ENCODE measurements at regions not wholly inside any gene's neighbourhood (a gene's known extent, or its start where the extent isn't known, plus 50 kb on each side); places are given as distances from the start of the nearest gene placed in this dataset.

- no peak for DNase-seq
Observed at GRCh38 chr2:120867290-120868241, 131.9 kb downstream of the GLI2 start.

GRCh38 chr2:120868366-120868765 is 132.7 kb downstream of the GLI2 start:
- no peak for DNase-seq

GRCh38 chr2:120869036-120869729 is 133.5 kb downstream of the GLI2 start:
- DNase-seq: no peak

DNA sequence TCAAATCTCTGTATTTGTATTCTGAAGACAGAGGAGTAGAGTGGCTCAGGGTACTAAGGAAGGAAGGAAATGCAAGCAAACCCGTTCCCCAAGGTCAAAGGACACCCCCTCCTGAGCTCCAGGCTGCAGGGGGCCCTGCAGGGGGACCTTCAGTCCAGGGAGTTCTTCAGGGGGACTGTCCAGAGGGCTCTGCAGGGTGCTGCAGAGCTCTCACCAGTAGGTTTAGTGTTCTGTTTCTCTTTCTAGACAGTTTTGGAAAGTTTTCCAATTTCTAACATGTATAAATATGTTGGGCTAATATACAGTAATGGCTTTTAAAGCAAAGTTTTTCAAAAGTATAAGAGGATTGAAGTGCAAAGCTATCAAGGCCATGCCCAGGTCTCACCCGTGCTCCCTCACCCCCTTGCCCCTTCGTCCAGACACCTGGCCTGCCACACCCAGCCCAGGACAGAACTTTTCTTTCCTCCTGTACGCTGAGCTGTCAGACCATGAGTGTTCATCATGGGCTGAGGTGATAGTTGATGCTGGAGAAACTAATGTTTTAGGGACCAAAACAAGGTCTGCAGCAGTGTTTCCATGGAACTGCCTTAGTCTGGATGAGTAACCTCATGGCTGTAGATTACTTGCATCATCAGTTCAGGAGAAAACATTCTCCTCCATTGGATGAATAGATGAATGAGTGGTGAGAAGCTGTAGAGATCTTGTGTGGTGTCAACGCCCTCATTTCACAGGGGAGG is 134.2 kb downstream of the GLI2 start:
- DNase-seq: no peak

- DNase-seq: no peak
Observed at GRCh38 chr2:120870467-120870788, 134.8 kb downstream of the GLI2 start.

GRCh38 chr2:120871016-120871635 is 135.5 kb downstream of the GLI2 start:
- DNase-seq: no peak

- no peak for DNase-seq
Observed at GRCh38 chr2:120871881-120872620, 136.4 kb downstream of the GLI2 start.

DNA sequence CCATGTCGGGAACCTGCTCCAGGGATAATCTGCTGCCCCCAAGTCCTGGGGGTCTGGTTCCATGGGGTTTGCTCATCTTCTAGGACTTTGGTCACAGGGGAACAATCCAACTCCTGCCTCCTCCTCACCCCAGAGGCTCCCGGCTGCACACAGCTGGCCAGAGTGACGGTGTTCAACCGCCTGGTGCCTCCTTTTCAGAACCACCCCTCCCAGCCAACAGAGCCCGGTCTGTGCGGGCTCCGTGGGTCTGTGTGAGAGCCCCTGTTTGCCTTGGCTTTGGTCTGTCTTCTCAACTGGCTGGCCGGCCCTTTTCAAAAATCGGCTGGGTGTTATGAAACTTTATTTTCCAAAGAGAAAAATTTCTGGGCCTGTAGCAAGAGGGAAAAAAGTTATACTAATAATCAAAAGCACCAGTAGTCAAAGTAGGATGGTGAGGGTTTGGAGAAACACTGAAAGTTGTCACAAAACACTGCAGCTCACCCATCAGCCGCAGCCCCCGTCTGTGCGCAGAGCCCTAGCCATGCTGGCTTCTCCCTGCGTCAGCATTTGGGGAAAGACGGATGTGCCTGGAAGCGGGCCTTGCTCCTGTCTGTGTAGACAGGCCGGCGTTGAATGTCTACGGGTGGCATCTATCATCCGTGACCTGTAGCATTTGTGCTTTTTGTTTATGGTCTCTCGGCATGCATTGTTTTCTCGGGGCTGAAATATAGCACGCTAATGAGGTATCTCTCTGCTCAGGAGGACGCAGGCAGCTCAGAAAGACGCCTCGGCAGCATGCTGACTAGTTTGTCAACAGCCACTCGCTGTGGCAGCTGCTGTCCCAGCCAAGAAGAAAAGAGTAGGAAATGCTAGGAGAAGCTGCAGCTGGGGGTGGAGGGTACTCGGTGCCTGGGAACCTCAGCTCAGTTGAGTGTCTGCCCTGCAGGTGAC is 138.6 kb downstream of the GLI2 start:
- no peak for DNase-seq

GRCh38 chr2:120874888-120875275 is 139.2 kb downstream of the GLI2 start:
- no peak for DNase-seq

DNA sequence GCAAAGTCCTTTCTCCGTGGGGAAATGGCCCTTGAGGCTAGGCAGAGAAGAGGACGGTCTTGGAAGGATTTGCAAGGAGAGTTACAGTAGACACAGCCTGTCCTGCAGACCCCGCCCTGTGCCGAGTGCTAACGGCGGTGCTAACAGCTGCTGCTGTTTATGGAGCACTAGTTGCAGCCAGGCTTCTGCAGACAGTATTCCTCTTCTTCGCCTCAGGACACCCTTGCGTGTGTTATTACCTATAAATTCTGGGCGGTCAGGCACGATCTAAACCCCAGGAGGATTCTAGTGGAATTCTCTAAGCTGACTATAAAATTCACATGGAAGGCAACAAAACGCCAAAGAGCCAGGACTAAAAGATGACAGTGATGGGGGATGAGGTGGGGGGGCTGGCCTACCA is 139.8 kb downstream of the GLI2 start:
- DNase-seq: no peak

DNA sequence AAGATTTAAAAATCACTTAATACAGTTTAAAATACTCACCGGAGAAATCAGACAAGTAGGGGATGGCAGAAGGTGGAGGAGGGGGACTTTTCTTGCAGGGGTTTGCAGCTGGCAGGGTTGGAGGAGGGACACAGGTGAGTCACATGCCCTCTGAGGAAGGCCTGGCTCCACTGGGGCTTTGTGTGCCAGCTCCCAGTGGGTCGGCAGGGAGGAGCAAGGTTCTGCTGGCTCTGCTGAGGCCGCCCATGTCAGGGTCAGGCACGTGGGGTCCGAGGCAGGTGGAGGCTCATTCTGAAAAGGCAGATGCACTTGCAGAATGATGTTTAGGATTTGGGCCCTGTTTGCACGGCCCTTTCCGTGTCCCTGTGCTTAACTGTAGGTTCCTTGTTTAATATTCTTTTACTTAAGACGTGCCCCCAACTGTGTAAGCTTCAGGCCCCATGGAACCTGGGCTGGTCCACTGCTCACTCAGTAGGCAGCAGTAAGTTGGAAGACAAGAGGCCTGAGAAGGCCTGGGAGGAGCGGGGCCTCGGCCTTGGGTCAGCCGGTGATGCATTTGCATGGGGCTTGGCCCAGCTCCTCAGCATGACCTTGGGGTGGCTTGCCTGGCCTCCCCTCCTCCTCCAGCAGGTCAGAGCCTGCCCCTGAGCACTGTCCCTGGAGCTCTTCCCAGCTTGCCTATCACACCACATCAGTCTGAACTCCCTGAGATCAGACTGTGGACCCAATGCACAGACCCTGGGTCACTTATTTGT is 141.0 kb downstream of the GLI2 start:
- DNase-seq: no peak

GRCh38 chr2:120877409-120877808 is 141.7 kb downstream of the GLI2 start:
- DNase-seq: no peak

- no peak for DNase-seq
Observed at GRCh38 chr2:120878970-120879369, 143.3 kb downstream of the GLI2 start.

- DNase-seq: no peak
Observed at GRCh38 chr2:120879431-120880295, 144.0 kb downstream of the GLI2 start.

- DNase-seq: no peak
Observed at GRCh38 chr2:120880381-120880780, 144.7 kb downstream of the GLI2 start.

DNA sequence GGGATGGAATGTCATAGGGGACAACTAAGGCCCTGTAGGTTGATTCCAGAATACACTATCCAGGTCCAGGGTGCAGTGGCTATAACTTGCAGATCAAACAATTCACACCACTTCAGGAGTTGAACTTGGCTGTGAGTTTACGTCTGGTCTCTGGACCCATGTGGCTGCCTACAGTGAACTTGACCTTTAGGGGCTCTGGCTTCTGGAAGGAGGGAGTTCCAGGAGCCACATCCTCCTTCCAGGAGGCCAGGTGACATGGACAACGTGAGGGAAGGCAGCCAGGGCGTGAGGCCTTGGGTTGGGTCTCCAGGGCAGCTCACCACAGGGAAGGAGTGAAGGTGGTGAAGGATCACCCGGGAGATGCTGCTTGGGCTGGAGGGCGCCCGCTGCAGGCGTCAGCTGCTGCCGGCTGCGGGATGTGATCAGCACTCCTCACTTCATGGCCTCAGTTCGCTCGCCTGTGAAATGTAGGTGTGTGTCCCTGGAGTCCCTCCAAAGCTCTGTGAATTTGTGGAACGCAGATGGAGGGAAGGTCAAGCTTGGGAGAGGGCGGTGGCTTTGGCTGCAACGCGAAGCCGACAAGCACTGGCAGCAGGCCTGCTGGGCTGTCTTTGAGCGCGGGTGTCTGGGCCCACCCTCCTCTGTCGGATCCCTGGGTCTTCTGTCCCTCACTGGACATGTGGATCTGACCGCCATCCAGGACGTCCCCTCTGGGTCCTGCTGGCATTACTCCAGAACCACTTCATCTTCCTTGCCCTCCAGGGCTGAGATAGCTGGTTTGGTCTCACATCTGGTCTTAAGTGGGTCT is 146.5 kb downstream of the GLI2 start:
- DNase-seq: no peak

DNA sequence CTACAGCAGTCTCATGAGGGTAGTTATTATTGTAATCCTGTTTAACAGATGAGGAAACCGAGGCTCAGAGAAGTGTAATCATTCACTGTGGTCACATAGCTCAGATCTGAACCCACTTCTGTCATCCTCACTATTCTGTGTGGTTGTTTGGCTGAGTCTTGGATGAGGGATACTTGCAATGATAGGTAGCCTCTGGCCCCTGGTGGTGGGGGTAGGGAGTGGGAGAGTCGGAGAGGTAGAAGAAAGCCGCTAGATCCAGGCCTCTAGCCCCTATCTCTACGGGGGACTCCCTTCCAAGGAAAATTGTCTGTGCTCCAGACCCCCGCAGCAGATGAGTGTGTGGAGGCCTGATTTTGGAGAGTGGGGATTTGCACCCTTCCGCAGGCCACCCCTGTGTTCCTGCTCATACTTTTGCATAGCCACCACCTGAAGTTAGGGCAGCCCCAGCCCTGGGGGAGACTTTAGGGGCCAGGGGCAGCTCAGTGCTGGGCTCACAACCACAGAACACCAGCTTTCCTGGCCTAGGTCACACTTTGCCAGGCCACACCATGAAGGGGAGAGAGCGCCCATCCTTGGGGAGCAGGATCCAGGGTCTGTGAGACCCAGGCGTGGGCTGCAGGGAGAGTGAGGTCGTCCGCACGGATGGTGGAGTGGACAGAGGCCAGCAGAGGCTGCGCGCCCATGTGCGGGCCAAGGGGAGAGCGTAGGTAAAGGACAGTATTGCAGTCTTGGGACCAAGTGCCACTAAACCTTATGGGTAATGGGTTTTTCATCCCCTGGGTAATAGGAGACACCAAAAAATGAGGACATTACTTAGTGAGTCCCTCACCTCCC is 148.2 kb downstream of the GLI2 start:
- DNase-seq: no peak

Data from activated CD4-positive, alpha-beta T cell treated with anti-CD3 and anti-CD28 coated beads, Interleukin-2, amount 50 U/mL, for 1 hour (primary cell).